Fibroblast of lung (primary cell): ENCODE measurements at regions not wholly inside any gene's neighbourhood (a gene's known extent, or its start where the extent isn't known, plus 50 kb on each side); places are given as distances from the start of the nearest gene placed in this dataset.

Source experiments
- DNase-seq, 2 donors: peaks; one replicate each; pipeline versions ENCODE4 v3.0.0 to v3.0.0-alpha.2; 2010; ENCODE audit warnings: low read depth in 2 of 2
- H2AFZ ChIP-seq: 2 replicates; pipeline ENCODE4 v1.5.1; 2012; ENCODE audit warnings: low read length, control low read depth, inconsistent platforms
- H3K27ac ChIP-seq: 2 replicates; pipeline ENCODE4 v1.5.1; 2011; ENCODE audit warnings: low read length, control low read depth; ENCODE audit not compliant: insufficient read depth
- H3K27me3 ChIP-seq: 2 replicates; pipeline ENCODE4 v1.5.1; 2011; ENCODE audit warnings: mild to moderate bottlenecking, low read length; ENCODE audit not compliant: control insufficient read depth, insufficient read depth
- H3K36me3 ChIP-seq: 2 replicates; pipeline ENCODE4 v1.5.1; 2011; ENCODE audit warnings: low read length; ENCODE audit not compliant: control insufficient read depth, insufficient read depth
- H3K4me1 ChIP-seq: 2 replicates; pipeline ENCODE4 v1.5.1; 2011; ENCODE audit warnings: low read length; ENCODE audit not compliant: control insufficient read depth, insufficient read depth; ENCODE audit errors: extremely low read depth
- H3K4me2 ChIP-seq: 2 replicates; pipeline ENCODE4 v1.5.1; 2011; ENCODE audit warnings: low read length, control low read depth; ENCODE audit not compliant: insufficient read depth; ENCODE audit errors: extremely low read depth
- H3K4me3 ChIP-seq, 4 experiments: fragments of 200-600 bp in 1 of 4; sonication (generic) in 1 of 4; replicated peaks in 1 of 4; 2 replicates each; pipeline ENCODE4 v1.5.1; 2011 to 2016; ENCODE audit warnings: low read length in 4 of 4, low read depth in 3 of 4, mild to moderate bottlenecking in 3 of 4, control low read depth in 2 of 4, inconsistent platforms in 1 of 4, mixed read lengths in 1 of 4; ENCODE audit not compliant: insufficient read depth in 1 of 4; ENCODE audit errors: control extremely low read depth in 1 of 4
- H3K79me2 ChIP-seq: 2 replicates; pipeline ENCODE4 v1.5.1; 2012; ENCODE audit warnings: mild to moderate bottlenecking, low read length, inconsistent platforms; ENCODE audit not compliant: control insufficient read depth, insufficient read depth
- H3K9ac ChIP-seq: 2 replicates; pipeline ENCODE4 v1.5.1; 2011; ENCODE audit warnings: mild to moderate bottlenecking, low read length, control low read depth; ENCODE audit not compliant: insufficient read depth
- H3K9me3 ChIP-seq: 2 replicates; pipeline ENCODE4 v1.5.1; 2012; ENCODE audit warnings: low read depth, low read length; ENCODE audit not compliant: control insufficient read depth, insufficient read depth
- H4K20me1 ChIP-seq: 2 replicates; pipeline ENCODE4 v1.5.1; 2011; ENCODE audit warnings: low read length; ENCODE audit not compliant: control insufficient read depth, insufficient read depth; ENCODE audit errors: extremely low read depth
- CTCF ChIP-seq, 2 donors: IDR thresholded peaks in 1 of 2; conservative IDR thresholded peaks in 1 of 2; 1 replicate in 1 of 2; 2 replicates in 1 of 2; pipeline ENCODE4 v1.5.1; 2011 to 2012; ENCODE audit warnings: low read length in 2 of 2, control low read depth in 1 of 2, inconsistent platforms in 1 of 2, low read depth in 1 of 2, mild to moderate bottlenecking in 1 of 2
- EZH2 ChIP-seq: IDR thresholded peaks from 2 replicates; pipeline ENCODE4 v1.5.1; 2012; ENCODE audit warnings: low read length, control low read depth, mild to moderate bottlenecking; ENCODE audit errors: missing control alignments

- Histone ChIP-seq H3K4me2 (no peak overlapping the region), H3K27me3 (no peaks in the 10 kb centered on the region), H2AFZ (no peak overlapping the region), H3K36me3 (no peaks in the 10 kb centered on the region), H4K20me1 (no peaks in the 10 kb centered on the region), H3K79me2 (no peaks in the 10 kb centered on the region), H3K4me3 (no peak overlapping the region), H3K9me3 (no peaks in the 10 kb centered on the region), H3K27ac (no peak overlapping the region), H3K9ac (no peak overlapping the region), H3K4me1 (no peaks in the 10 kb centered on the region)
- no peak for DNase-seq
- TF ChIP-seq CTCF (conservative IDR thresholded peaks at IDR 0.05 in 1 of 2, IDR thresholded peaks at IDR 0.05 in 1 of 2; ENCODE audit: low read depth in 1 of 2, low read length in 2 of 2), result no peak
Observed at GRCh38 chr4:123106747-123107146, 184.3 kb upstream of the NUDT6 start.

GRCh38 chr4:123107444-123108252 is 185.3 kb upstream of the NUDT6 start:
- no peaks in the 10 kb centered on the region for H3K79me2 ChIP-seq
- no peak overlapping the region for H3K4me3 ChIP-seq
- DNase-seq, result no peak
- H3K9me3 ChIP-seq, result no peaks in the 10 kb centered on the region
- TF ChIP-seq EZH2, result no peak
- TF ChIP-seq CTCF (conservative IDR thresholded peaks at IDR 0.05 in 1 of 2, IDR thresholded peaks at IDR 0.05 in 1 of 2; ENCODE audit: low read depth in 1 of 2, low read length in 2 of 2), result no peak
- H3K4me2 ChIP-seq, result no peak overlapping the region
- no peak overlapping the region for H2AFZ ChIP-seq
- no peak overlapping the region for H3K27ac ChIP-seq
- H3K36me3 ChIP-seq, result no peaks in the 10 kb centered on the region
- H3K9ac ChIP-seq, result no peak overlapping the region
- H3K4me1 ChIP-seq, result no peaks in the 10 kb centered on the region
- H3K27me3 ChIP-seq, result no peaks in the 10 kb centered on the region
- no peaks in the 10 kb centered on the region for H4K20me1 ChIP-seq

GRCh38 chr4:123109139-123109538 is 186.7 kb upstream of the NUDT6 start:
- Histone ChIP-seq H3K4me3 (no peak overlapping the region), H3K36me3 (no peaks in the 10 kb centered on the region), H3K4me1 (no peaks in the 10 kb centered on the region), H3K79me2 (no peaks in the 10 kb centered on the region), H3K9me3 (no peaks in the 10 kb centered on the region), H2AFZ (no peak overlapping the region), H3K4me2 (no peak overlapping the region), H4K20me1 (no peaks in the 10 kb centered on the region), H3K27me3 (no peaks in the 10 kb centered on the region), H3K27ac (no peak overlapping the region), H3K9ac (no peak overlapping the region)
- no peak for TF ChIP-seq CTCF (conservative IDR thresholded peaks at IDR 0.05 in 1 of 2, IDR thresholded peaks at IDR 0.05 in 1 of 2; ENCODE audit: low read depth in 1 of 2, low read length in 2 of 2)
- TF ChIP-seq EZH2, result no peak
- peak in 1 of 2 donors; percentile 25 for DNase-seq
